HCT116 (cell line): ENCODE measurements at regions not wholly inside any gene's neighbourhood (a gene's known extent, or its start where the extent isn't known, plus 50 kb on each side); places are given as distances from the start of the nearest gene placed in this dataset.

ENCODE experiments used
- ATAC-seq: fragments of 200-7000 bp; cut with Tn5 transposase; 2 replicates; pipeline ENCODE4 v1.9.1; 2020; ENCODE audit warnings: mild to moderate bottlenecking, moderate library complexity
- BruUV-seq: library from RNA; stranded (reverse); fragments of 400-500 nt; replicated peaks from 2 replicates; lab custom pipeline; 2021; lab: Mats Ljungman, UMichigan
- CTCF ChIA-PET: fragments of 300-600 bp; sonication (Branson Sonifier 250); formaldehyde crosslinking; loops from one replicate; lab custom pipeline; 2021; ENCODE audit warnings: antibody characterized with exemption; lab: Charles Lee
- POLR2A ChIA-PET: fragments of 300-600, 350-600 bp; sonication (Branson Sonifier 250); formaldehyde crosslinking; loops from one replicate; lab custom pipeline; 2021; ENCODE audit warnings: antibody characterized with exemption; lab: Charles Lee
- RAD21 ChIA-PET, 2 experiments: fragments of 300-600 bp; sonication (Branson Sonifier 250); formaldehyde crosslinking; loops; one replicate each; lab custom pipeline; 2023; ENCODE audit warnings: low total read pairs in 2 of 2; ENCODE audit not compliant: uncharacterized antibody in 2 of 2, unreplicated experiment in 2 of 2, low non-redundant PET in 1 of 2; lab: Charles Lee
- DNase-seq: peaks from one replicate; pipeline ENCODE4 v3.0.0-alpha.2; 2010; ENCODE audit warnings: low read depth, low spot score
- H2AFZ ChIP-seq: fragments of 200-600 bp; shearing (Covaris generic), sonication (generic); 2 replicates; pipeline ENCODE4 v1.6.1; 2017; ENCODE audit warnings: low read depth, mixed run types, mixed read lengths, antibody characterized with exemption, low read length; ENCODE audit not compliant: poor library complexity, severe bottlenecking
- H3K27ac ChIP-seq: 2 replicates; pipeline ENCODE4 v1.5.1; 2012; ENCODE audit warnings: low read depth, low read length
- H3K27me3 ChIP-seq: fragments of 200-600 bp; sonication (generic); 2 replicates; pipeline ENCODE4 v1.6.1; 2016; ENCODE audit warnings: mixed run types, low read length, mixed read lengths; ENCODE audit not compliant: insufficient read depth
- H3K36me3 ChIP-seq, 2 experiments: fragments of 200-500 bp in 1 of 2; fragments of 200-600 bp in 1 of 2; sonication (Bioruptor generic) in 1 of 2; sonication (generic) in 1 of 2; 2 replicates each; pipeline versions ENCODE4 v1.5.1 to v1.6.1; 2014 to 2016; ENCODE audit warnings: low read length in 2 of 2, inconsistent platforms in 1 of 2, mixed read lengths in 1 of 2, mixed run types in 1 of 2; ENCODE audit not compliant: insufficient read depth in 2 of 2, control insufficient read depth in 1 of 2
- H3K4me1 ChIP-seq, 2 experiments: fragments of 200-600 bp in 1 of 2; sonication (generic) in 1 of 2; 2 replicates each; pipeline versions ENCODE4 v1.5.1 to v1.6.1; 2012 to 2017; ENCODE audit warnings: low read length in 2 of 2, inconsistent platforms in 1 of 2, mild to moderate bottlenecking in 1 of 2, mixed read lengths in 1 of 2, mixed run types in 1 of 2, moderate library complexity in 1 of 2; ENCODE audit not compliant: insufficient read depth in 2 of 2, control insufficient read depth in 1 of 2
- H3K4me2 ChIP-seq: fragments of 200-600 bp; sonication (generic); 2 replicates; pipeline ENCODE4 v1.6.1; 2017; ENCODE audit warnings: mixed run types, low read length, mixed read lengths
- H3K4me3 ChIP-seq, 2 experiments: fragments of 200-600 bp in 1 of 2; sonication (generic) in 1 of 2; replicated peaks in 1 of 2; 2 replicates each; pipeline ENCODE4 v1.5.1; 2011 to 2016; ENCODE audit warnings: low read length in 2 of 2, control low read depth in 1 of 2, low read depth in 1 of 2, mild to moderate bottlenecking in 1 of 2, mixed read lengths in 1 of 2, mixed run types in 1 of 2
- H3K79me2 ChIP-seq: fragments of 200-600 bp; sonication (generic); 2 replicates; pipeline ENCODE4 v1.6.1; 2017; ENCODE audit warnings: mild to moderate bottlenecking, mixed run types, low read length, moderate library complexity, mixed read lengths; ENCODE audit not compliant: insufficient read depth
- H3K9ac ChIP-seq: fragments of 200-600 bp; sonication (generic); 2 replicates; pipeline ENCODE4 v1.6.1; 2016; ENCODE audit warnings: low read length, mixed read lengths
- H3K9me2 ChIP-seq: fragments of 200-600 bp; sonication (generic), shearing (Covaris generic); 2 replicates; pipeline ENCODE4 v1.6.1; 2017; ENCODE audit warnings: mixed run types, mild to moderate bottlenecking, moderate library complexity; ENCODE audit not compliant: insufficient read depth
- H3K9me3 ChIP-seq, 2 experiments: fragments of 200-500 bp in 1 of 2; fragments of 200-600 bp in 1 of 2; sonication (Bioruptor generic) in 1 of 2; sonication (generic) in 1 of 2; 2 replicates each; pipeline ENCODE4 v1.6.1; 2014 to 2017; ENCODE audit warnings: low read length in 2 of 2, mixed read lengths in 2 of 2, inconsistent platforms in 1 of 2, low read depth in 1 of 2, mild to moderate bottlenecking in 1 of 2, mixed run types in 1 of 2, moderate library complexity in 1 of 2; ENCODE audit not compliant: control insufficient read depth in 1 of 2, insufficient read depth in 1 of 2
- H4K20me1 ChIP-seq: fragments of 200-600 bp; sonication (generic), shearing (Covaris generic); 2 replicates; pipeline ENCODE4 v1.6.1; 2017; ENCODE audit warnings: mixed run types, mild to moderate bottlenecking, moderate library complexity; ENCODE audit not compliant: insufficient read depth
- CBX3 ChIP-seq: IDR thresholded peaks from 2 replicates; pipeline ENCODE4 v1.6.1; 2012; ENCODE audit warnings: low read depth
- CEBPB ChIP-seq: IDR thresholded peaks from 2 replicates; pipeline ENCODE4 v1.6.1; 2012; ENCODE audit warnings: low read depth
- EGR1 ChIP-seq: IDR thresholded peaks from 2 replicates; pipeline ENCODE4 v1.6.1; 2012; ENCODE audit warnings: low read depth
- ELF1 ChIP-seq: IDR thresholded peaks from 2 replicates; pipeline ENCODE4 v1.6.1; 2012; ENCODE audit warnings: low read depth, borderline replicate concordance
- JUND ChIP-seq: IDR thresholded peaks from 2 replicates; pipeline ENCODE4 v1.6.1; 2012
- POLR2A ChIP-seq: IDR thresholded peaks from 2 replicates; pipeline ENCODE4 v1.7.0; 2011; ENCODE audit warnings: borderline replicate concordance; ENCODE audit not compliant: insufficient read depth, insufficient read length; ENCODE audit errors: extremely low read depth
- POLR2AphosphoS5 ChIP-seq: IDR thresholded peaks from 2 replicates; pipeline ENCODE4 v1.6.1; 2011; ENCODE audit warnings: mild to moderate bottlenecking, low read depth, low read length, moderate library complexity
- RAD21 ChIP-seq: IDR thresholded peaks from 2 replicates; pipeline ENCODE4 v1.6.1; 2012; ENCODE audit warnings: low read depth, mild to moderate bottlenecking
- REST ChIP-seq: IDR thresholded peaks from 2 replicates; pipeline ENCODE4 v1.6.1; 2012; ENCODE audit warnings: low read depth
- SP1 ChIP-seq: IDR thresholded peaks from 2 replicates; pipeline ENCODE4 v1.6.1; 2012; ENCODE audit warnings: low read depth
- SRF ChIP-seq: IDR thresholded peaks from 2 replicates; pipeline ENCODE4 v1.6.1; 2012; ENCODE audit warnings: low read depth
- YY1 ChIP-seq: IDR thresholded peaks from 2 replicates; pipeline ENCODE4 v1.6.1; 2011; ENCODE audit warnings: low read length, low read depth, moderate library complexity, mild to moderate bottlenecking; ENCODE audit not compliant: insufficient replicate concordance; ENCODE audit errors: extremely low read depth
- intact Hi-C: fragments of 100-400 bp; cut with micrococcal nuclease; formaldehyde crosslinking; loops from 2 replicates; pipeline ENCODE4 v1.10.0; 2022
- TF ChIP-seq, protein P1 (sequence below), 3 experiments: fragments of 200-600 bp in 1 of 3; sonication (generic) in 1 of 3; IDR thresholded peaks in 2 of 3; conservative IDR thresholded peaks in 1 of 3; 2 replicates each; pipeline ENCODE4 v1.5.1; 2012 to 2017; ENCODE audit warnings: low read depth in 2 of 3, low read length in 2 of 3, antibody characterized with exemption in 1 of 3, borderline replicate concordance in 1 of 3, control low read depth in 1 of 3, mild to moderate bottlenecking in 1 of 3, mixed read lengths in 1 of 3, mixed run types in 1 of 3, moderate library complexity in 1 of 3; ENCODE audit not compliant: insufficient read depth in 1 of 3
- TF ChIP-seq, protein P2 (sequence below): IDR thresholded peaks from 2 replicates; pipeline ENCODE4 v1.6.1; 2011; ENCODE audit warnings: mild to moderate bottlenecking, low read length, moderate library complexity; ENCODE audit not compliant: insufficient replicate concordance; ENCODE audit errors: extremely low read depth

DNA sequence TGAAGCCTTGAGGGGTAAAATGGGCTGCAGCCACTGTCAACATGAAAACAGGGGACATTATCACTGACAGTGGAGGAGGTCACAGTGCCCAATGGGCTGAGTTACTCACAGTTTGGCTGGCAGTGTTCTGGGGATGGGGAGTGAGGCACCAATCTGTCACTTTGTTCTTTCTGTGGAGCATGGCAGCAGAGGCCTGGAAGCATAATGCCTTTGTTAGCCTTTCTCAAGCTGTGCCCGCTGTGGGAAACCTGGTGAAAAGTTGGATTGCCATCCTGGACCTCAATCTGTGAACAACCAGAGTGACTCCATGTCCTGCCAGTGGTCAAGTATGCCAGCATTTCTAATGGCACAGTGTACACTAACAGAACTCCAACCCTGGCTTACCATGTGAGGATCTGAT, 143.6 kb downstream of the OR2B2 start (continued):
- TF ChIP-seq ELF1, result no peak
- TF ChIP-seq SP1, result no peak
- TF ChIP-seq, protein P1, sequence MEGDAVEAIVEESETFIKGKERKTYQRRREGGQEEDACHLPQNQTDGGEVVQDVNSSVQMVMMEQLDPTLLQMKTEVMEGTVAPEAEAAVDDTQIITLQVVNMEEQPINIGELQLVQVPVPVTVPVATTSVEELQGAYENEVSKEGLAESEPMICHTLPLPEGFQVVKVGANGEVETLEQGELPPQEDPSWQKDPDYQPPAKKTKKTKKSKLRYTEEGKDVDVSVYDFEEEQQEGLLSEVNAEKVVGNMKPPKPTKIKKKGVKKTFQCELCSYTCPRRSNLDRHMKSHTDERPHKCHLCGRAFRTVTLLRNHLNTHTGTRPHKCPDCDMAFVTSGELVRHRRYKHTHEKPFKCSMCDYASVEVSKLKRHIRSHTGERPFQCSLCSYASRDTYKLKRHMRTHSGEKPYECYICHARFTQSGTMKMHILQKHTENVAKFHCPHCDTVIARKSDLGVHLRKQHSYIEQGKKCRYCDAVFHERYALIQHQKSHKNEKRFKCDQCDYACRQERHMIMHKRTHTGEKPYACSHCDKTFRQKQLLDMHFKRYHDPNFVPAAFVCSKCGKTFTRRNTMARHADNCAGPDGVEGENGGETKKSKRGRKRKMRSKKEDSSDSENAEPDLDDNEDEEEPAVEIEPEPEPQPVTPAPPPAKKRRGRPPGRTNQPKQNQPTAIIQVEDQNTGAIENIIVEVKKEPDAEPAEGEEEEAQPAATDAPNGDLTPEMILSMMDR (IDR thresholded peaks at IDR 0.05 in 2 of 3, conservative IDR thresholded peaks at IDR 0.05 in 1 of 3; ENCODE audit: borderline replicate concordance in 1 of 3, insufficient read depth in 1 of 3, low read depth in 2 of 3, low read length in 2 of 3), result no peak
- TF ChIP-seq CBX3, result no peak
- TF ChIP-seq, protein P2, sequence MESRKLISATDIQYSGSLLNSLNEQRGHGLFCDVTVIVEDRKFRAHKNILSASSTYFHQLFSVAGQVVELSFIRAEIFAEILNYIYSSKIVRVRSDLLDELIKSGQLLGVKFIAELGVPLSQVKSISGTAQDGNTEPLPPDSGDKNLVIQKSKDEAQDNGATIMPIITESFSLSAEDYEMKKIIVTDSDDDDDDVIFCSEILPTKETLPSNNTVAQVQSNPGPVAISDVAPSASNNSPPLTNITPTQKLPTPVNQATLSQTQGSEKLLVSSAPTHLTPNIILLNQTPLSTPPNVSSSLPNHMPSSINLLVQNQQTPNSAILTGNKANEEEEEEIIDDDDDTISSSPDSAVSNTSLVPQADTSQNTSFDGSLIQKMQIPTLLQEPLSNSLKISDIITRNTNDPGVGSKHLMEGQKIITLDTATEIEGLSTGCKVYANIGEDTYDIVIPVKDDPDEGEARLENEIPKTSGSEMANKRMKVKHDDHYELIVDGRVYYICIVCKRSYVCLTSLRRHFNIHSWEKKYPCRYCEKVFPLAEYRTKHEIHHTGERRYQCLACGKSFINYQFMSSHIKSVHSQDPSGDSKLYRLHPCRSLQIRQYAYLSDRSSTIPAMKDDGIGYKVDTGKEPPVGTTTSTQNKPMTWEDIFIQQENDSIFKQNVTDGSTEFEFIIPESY, result no peak

GRCh38 chr6:27767851-27768250, 144.3 kb downstream of the OR2B2 start:
- H3K4me1 ChIP-seq, result peaks cover 3 to 13% of the 10 kb centered on the region in 2 experiments; a peak in 3 of 4 replicates
- H3K4me3 ChIP-seq, result no peak overlapping the region
- intact Hi-C loops, result no loop called here
- H3K9me2 ChIP-seq, result no peaks in the 10 kb centered on the region
- H3K4me2 ChIP-seq, result no peak overlapping the region
- BruUV-seq, result no TSS peak
- ATAC-seq (no peak), DNase-seq (no peak)
- no peaks in the 10 kb centered on the region for H3K36me3 ChIP-seq
- H3K9me3 ChIP-seq, result no peaks in the 10 kb centered on the region
- H3K79me2 ChIP-seq, result no peaks in the 10 kb centered on the region
- no peak overlapping the region for H3K27ac ChIP-seq
- ChIA-PET CTCF (no interaction called here), RAD21 (no interaction called here), POLR2A (interaction anchor here (0.5 to 1.1 kb wide), 2 partner anchors 13 to 1136 kb away, joined by 3 to 4 read pairs; no protein-coding TSS in a partner anchor)
- no peak overlapping the region for H2AFZ ChIP-seq
- H3K9ac ChIP-seq, result no peak overlapping the region
- H4K20me1 ChIP-seq, result no peaks in the 10 kb centered on the region
- H3K27me3 ChIP-seq, result no peaks in the 10 kb centered on the region
- TF ChIP-seq YY1 (no peak), SRF (no peak), JUND (no peak), POLR2AphosphoS5 (no peak), EGR1 (no peak), SP1 (no peak), REST (no peak), RAD21 (no peak), CEBPB (no peak), POLR2A (no peak)
- TF ChIP-seq, protein P1 (IDR thresholded peaks at IDR 0.05 in 2 of 3, conservative IDR thresholded peaks at IDR 0.05 in 1 of 3; ENCODE audit: borderline replicate concordance in 1 of 3, insufficient read depth in 1 of 3, low read depth in 2 of 3, low read length in 2 of 3), result no peak
